ENCODE measurements at regions not wholly inside any gene's neighbourhood (a gene's known extent, or its start where the extent isn't known, plus 50 kb on each side); places are given as distances from the start of the nearest gene placed in this dataset.
A peak's percentile ranks its signal among the peaks of the same experiment; 100 is the strongest.
"Not testable (repeated sequence)": the region's sequence is repeated elsewhere in the genome, so short reads cannot be mapped to it uniquely, and the experiment has no call there.

DNA sequence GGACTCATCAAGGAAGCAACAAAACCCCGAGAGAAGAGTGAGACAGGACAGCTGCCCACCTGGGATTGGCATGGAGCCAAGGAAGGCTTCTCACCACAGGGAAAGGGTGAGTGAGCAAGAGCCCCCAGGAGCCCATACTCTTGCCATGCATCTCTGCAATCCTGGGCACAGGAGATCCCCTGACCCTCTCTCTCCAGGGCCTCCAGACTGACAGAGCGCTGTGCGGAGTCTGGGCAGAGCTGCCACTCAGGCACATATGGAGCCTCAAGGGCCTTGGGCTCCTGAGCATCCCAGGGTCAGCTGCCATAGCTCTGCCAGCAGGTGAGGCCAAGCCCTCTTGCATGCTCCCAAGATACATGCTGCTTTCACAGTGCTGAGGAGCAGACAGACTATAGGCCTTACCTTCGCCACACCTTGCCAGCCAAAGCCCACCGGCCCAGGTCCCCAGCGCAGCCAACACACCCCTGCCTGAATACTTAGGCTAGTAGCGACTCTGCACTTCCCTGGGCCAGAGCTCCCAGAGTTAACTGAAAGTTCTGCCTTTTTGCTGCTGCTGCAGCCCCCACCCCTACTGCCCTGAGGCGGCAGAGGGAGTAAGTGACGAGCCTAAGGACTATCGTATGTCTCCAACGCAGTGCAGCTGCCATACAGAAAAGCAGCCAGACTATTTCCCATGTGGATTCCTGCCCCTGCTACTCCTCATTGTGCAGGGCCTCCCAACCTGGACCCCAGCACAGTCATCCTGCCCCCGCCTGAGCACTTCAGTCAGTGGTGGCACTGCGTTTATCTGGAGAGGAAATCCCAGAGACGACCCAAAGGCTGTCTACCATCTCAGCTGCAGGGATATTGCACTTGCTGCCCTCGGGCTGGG is 251.6 kb downstream of the SPATA31A6 start:
- DNase-seq (ENCODE audit: low spot score), result not testable (repeated sequence)

DNA sequence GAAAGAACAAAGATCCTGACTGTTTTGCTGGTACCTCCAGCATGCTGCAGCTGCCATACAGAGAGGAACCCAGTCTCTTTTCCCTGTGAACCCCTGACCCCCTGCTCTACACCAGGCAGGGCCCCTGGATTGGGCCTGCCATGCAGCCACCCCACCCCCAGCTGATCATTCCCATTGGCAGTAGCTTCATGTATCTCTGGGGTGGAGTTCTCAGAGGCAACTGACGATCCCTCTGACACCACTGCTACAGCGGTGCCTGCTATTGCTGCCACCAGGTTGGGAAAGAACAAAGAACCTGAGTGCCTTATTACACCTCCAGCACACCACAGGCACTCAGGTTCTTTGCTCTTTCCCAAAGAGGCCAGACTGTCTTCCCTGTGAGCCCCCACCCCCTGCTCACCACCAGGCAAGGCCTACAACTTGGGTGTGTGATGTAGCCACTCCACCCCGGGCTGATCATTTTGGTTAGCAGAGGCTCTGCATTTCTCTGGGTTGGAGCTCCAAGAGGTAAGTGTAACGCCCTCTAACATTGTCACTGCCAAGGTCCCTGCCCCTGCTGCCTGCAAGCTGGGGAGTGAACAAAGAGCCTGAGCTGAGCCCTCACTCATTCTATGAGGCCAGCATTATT is 252.4 kb downstream of the SPATA31A6 start:
- not testable (repeated sequence) for DNase-seq (ENCODE audit: low spot score)

GRCh38 chr9:42437057-42437759 is 253.7 kb downstream of the SPATA31A6 start:
- DNase-seq (ENCODE audit: low spot score), result not testable (repeated sequence)

DNA sequence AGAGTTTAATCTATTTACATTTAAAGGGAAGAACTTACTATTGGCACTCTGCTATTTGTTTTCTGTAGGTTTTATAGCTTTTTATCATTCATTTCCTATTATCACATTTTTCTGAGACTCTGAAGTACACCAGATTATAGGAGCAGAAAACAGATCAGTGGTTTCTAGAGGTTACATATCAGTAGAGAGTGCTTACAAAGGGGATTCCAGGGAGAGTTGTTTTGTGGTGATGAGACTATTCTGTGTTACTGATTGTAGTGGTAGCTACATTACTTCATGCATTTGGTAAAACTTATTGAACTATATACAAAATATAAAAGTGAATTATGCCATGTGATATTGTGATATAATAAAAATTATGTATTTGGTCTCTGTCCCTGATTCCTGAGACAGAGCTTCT is 259.2 kb downstream of the SPATA31A6 start:
- not testable (repeated sequence) for DNase-seq (ENCODE audit: low spot score)

GRCh38 chr9:42443414-42443813 is 260.0 kb downstream of the SPATA31A6 start:
- not testable (repeated sequence) for DNase-seq (ENCODE audit: low spot score)

DNA sequence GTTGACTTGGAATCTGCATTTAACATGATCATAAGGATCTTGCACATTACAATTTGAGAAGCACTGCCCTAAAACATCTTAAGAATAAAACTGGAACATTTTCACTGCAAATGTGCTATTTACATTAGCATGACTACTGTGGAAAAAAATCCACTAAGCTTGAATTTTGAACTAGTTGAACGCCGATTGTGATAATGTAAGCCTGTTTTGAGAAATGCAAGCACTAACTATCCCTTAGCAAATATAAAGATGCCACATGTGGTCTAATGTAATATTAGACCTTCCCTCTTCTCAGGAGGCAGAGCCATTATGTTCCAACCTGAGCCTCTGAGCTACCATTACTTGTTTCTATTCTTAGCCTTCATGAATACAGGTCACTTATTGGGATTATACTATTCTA is 278.0 kb downstream of the SPATA31A6 start:
- not testable (repeated sequence) for DNase-seq (ENCODE audit: low spot score)

DNA sequence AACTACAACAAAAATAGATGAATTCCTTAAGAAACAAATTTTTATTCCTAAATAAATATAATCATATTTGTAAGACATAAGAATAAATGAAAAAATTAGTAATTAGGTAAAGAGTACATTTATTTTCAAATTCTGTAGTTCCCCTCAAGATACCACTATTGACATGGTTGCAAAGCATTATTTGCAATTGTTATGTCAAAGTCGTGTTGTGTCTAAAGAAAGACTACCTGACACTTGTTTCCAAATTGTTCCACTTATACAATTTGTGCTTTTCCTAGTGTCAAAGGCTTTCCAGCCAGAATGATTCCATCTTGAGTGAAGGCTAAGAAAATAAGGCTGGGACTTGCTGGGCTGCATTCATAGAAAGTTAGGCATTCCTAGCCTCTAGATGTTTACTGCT is 278.4 kb downstream of the SPATA31A6 start:
- DNase-seq (ENCODE audit: low spot score), result not testable (repeated sequence)

- peak; percentile 71 for DNase-seq (ENCODE audit: low spot score)
Measured at GRCh38 chr9:42463981-42464380, 280.5 kb downstream of the SPATA31A6 start.

DNA sequence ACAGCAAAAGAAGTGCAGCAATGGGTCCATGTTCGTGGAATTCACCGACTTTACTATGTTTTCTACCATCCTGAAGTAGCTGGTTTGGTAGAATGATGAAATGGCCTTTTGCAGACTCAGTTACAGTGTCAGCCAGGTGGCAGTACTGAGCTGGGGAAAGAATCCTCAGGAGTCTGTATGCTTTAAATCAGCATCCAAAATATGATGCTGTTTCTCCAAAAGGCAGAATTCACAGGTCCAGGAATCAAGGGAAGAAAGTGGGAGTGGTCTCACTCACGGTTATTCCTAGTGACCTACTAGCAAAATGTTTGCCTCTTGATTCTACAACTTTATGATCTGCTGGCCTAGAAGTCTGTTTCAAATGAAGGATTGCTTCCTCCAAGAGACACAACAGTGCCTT is 287.1 kb downstream of the SPATA31A6 start:
- not testable (repeated sequence) for DNase-seq (ENCODE audit: low spot score)

DNA sequence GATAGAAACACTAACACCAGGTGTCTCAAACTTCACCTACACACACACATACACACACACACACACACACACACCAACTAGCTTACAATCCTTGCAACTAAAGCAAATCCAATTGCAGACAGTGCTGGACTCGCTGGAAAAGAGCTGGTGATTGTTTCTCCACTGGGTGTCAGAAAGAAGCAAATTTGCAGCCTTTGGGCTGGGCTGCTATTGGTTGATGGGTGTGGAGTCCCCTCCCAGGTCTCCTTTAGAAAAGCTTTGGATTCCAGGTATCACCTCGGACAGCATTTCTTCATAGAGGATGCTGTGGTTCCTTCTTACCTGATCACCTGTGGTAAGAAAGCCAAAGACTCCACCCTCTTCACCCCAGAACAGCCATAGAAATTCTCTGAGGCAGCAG is 307.5 kb downstream of the SPATA31A6 start:
- DNase-seq (ENCODE audit: low spot score), result not testable (repeated sequence)

- not testable (repeated sequence) for DNase-seq (ENCODE audit: low spot score)
Measured at GRCh38 chr9:42502620-42503264, 319.3 kb downstream of the SPATA31A6 start.

DNA sequence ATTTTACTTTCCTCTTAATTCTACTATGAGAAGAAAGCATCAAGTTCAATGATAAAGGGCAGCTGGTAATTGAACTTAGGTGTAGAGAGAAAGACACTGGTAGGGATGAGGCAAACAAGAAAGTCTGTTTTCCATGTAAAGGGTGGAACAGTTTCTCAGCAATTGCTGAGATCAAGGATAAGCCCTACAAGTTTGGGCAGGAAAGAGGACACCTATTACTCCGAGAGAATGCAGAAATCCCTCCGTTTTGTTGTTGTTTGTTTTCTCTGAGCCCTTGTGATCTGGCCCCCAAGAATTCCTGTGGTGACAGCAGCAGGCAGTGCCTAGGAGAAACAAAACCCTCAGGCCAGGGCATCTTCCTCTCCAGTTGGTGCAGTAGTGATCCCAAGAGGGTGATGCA is 324.7 kb downstream of the SPATA31A6 start:
- DNase-seq (ENCODE audit: low spot score), result peak; percentile 5

- not testable (repeated sequence) for DNase-seq (ENCODE audit: low spot score)
Measured at GRCh38 chr9:42513535-42513934, 330.1 kb downstream of the SPATA31A6 start.

DNA sequence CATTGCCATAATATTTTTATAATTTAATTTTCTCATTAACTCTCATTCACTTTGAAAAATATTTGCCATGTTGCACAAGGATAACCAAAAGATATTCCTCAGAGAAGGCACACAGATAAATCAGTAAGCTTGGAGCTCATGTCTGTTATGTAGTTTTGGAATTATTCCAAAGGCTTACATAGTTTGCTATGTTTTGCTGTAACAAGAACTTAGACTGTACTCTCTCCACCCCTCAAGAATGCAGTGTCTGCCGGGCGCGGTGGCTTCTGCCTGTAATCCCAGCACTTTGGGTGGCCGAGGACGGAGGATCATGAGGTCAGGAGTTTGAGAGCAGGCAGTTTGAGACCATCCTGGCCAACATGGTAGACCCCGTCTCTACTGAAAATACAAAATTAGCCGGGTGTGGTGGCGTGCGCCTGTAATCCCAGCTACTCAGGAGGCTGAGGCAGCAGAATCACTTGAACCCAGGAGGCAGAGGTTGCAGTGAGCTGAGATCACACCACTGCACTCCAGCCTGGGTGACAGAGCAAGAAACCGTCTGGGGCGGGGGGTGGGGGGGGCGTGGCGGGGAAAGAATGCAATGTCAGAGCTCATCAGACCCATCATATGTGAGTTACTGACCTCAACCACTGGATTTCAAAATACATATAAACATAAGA is 351.0 kb downstream of the SPATA31A6 start:
- peak; percentile 92 for DNase-seq (ENCODE audit: low spot score)

DNA sequence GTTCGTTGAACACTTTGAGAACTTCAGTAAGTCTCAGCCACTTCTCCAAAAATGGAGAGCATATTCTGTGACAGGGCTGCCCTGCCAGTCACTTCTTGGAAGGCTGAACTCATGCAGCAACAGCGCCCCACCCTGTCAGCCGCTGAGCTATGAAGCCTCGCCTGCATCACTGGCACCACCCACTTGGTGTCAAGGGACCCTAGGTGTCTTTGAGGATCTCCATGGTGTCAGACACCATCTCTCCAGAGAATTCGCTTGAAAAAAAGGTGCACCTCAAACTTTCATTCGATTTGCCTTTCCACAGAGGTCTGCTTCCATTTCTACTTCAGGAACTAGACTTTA is 351.5 kb downstream of the SPATA31A6 start:
- peak; percentile 2 for DNase-seq (ENCODE audit: low spot score)

DNA sequence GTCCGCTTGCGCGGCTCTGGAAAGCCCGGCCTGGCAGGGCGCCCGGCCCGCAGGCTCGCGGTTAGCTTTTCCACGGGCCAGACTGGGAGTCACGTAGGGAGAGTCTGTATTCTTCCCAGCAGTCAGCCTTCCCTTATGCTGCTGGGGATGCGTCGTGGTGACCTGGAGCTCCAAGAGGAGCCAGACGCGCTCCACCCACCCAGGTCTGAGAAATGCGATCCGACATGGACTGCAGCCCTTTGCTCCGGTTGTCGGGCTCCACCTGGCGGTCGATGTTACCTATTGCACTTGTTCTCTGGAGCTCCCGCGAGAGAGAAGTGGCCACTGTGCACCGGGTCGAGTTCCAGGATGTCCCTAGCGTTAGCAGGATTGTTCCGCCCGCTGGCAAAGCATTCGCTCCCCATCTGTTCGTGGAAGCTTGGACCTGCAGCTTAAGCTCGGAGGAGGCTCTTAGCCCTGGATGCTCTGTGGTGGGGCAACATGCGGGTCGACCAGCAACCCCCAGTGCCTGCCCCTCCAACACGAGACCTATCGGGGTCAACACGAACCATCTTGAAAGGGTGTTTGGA is 367.4 kb downstream of the SPATA31A6 start:
- not testable (repeated sequence) for DNase-seq (ENCODE audit: low spot score)

DNA sequence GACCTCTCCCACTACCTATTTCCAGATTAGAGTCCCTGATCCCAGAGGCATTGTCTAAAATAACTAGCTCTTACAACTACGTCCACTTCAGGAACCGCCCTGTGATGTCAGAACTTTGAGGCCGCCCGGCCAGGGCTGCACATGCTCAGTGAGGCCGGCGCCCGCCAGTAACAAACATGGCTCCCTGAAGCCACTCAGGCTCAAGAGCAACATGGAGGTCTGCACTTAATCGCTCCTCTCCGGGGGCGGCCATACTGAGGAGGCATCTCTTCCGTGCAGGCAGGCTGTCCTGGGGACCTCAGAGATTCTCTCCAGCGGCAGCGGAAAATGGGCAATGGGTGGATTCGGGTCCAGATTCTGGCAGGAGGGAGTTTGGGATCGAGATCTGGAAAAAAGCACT is 385.1 kb downstream of the SPATA31A6 start:
- DNase-seq (ENCODE audit: low spot score), result not testable (repeated sequence)

DNA sequence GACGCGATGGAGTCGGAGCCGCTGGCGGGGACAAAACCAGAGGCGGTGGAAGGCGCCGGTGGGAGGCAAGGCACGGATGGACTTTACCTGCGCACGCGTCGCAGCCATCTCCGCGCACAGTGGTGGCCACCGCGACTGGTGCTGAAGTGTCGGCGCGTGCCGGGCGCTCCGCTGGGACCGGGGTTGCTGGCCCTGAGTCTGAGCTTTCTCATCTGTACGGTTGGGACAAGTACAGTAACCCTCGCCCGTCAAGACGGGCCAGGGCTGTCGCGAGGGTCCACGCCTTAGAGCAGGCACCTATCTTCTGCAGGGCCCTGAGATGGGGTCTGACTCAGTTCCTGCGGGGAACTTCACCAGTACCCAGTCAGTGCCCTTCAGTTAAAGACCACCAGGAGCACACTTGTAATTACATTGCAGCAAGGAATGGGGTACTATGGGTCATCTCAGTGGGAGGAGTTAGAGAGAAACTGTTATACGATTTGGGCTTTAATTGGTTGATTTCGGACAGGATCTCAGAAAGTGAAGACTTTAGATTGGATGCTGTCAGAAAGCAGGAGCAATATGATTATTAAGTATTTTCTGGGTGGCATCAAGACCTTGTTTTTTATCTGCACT is 385.6 kb downstream of the SPATA31A6 start:
- DNase-seq (ENCODE audit: low spot score), result not testable (repeated sequence)

- not testable (repeated sequence) for DNase-seq (ENCODE audit: low spot score)
Measured at GRCh38 chr9:42577851-42578250, 394.4 kb downstream of the SPATA31A6 start.

Data from umbilical cord (tissue), 1 donor.